Posterior vena cava (tissue), 2 donors: ENCODE measurements at regions not wholly inside any gene's neighbourhood (a gene's known extent, or its start where the extent isn't known, plus 50 kb on each side); places are given as distances from the start of the nearest gene placed in this dataset.
"Not testable (repeated sequence)": the region's sequence is repeated elsewhere in the genome, so short reads cannot be mapped to it uniquely, and the experiment has no call there.

Source experiments
- DNase-seq: peaks from one replicate; pipeline ENCODE4 v3.0.0-alpha.2; 2020; ENCODE audit warnings: low spot score
- intact Hi-C, 2 donors: fragments of 100-400 bp; cut with DNase I; formaldehyde crosslinking; loops; one replicate each; pipeline versions ENCODE4 v1.14.1 to v1.14.2; 2022 to 2023
- donor health status: DM: yes; HTN: yes; CAD: no.
- donor health status: DM: yes; HTN: yes; CAD: no.

GRCh38 chrX:65331371-65331770 lies 203.2 kb downstream of the LAS1L start:
- DNase-seq = no peak
- intact Hi-C loops = no loop called here

DNA sequence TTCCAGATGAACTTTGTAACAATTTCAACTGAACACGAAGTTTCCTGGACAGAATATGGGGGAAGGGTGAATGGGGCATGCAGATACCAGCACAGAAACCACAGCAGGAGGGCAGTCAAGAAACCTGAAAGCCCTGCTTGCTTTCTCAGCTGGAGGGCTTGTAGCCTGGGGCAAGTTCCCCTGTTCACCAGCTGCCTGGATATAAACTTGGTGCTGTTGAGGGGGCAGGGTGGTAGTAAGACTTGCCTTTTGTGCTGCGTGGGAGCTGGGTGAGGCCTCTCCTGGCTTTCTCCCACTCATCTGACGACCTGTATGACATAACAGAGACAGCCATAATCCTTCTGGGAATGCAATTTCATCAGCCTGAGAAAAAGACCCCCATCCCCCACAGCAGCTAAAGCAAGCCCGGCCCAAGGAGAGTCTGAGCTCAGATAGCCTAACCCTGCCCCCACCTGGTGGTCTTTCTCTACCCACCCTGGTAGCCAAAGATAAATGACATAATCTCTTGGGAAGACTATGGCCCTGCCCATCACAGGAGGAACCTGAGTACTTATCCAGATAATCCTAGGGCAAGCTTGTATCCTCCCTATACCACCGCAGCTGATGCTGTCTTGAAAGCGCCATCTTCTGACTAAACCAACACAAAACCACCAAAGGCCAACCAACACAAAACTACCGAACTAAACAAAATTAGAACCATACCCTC lies 234.3 kb downstream of the LAS1L start:
- intact Hi-C loops = no loop called here
- peak; percentile 22 for DNase-seq

GRCh38 chrX:65282905-65283304 lies 251.7 kb downstream of the LAS1L start:
- DNase-seq, intact Hi-C loops: not testable (repeated sequence)

GRCh38 chrX:65273152-65273551 lies 261.4 kb downstream of the LAS1L start:
- no peak for DNase-seq
- intact Hi-C loops = no loop called here

GRCh38 chrX:65266482-65266881 lies 268.1 kb downstream of the LAS1L start:
- intact Hi-C loops = no loop called here
- DNase-seq = no peak

DNA sequence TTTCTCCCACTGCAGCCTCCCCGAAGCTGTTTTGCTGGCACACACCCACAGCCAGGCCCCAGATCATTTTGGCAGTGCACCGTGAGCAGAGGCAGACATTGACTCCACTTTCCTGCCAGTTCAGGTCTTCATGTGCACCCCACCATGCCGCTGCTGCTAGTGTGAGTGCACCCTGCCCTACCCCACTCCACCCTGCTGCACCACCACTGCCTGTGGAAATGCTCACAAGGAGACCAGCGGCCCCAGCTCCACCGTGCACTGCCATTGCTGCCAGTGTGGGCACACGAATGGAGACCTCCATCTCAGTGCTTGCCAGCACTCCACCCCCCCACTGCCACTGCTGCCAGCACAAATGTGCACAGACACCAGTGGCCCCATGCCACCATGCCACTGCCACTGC lies 277.6 kb upstream of the ZC4H2 start:
- intact Hi-C loops = no loop called here
- no peak for DNase-seq

GRCh38 chrX:65241059-65241721 lies 264.9 kb upstream of the ZC4H2 start:
- intact Hi-C loops = no loop called here
- no peak for DNase-seq

- intact Hi-C loops = no loop called here
- no peak for DNase-seq
Measured at GRCh38 chrX:65203545-65203944, 227.3 kb upstream of the ZC4H2 start.

DNA sequence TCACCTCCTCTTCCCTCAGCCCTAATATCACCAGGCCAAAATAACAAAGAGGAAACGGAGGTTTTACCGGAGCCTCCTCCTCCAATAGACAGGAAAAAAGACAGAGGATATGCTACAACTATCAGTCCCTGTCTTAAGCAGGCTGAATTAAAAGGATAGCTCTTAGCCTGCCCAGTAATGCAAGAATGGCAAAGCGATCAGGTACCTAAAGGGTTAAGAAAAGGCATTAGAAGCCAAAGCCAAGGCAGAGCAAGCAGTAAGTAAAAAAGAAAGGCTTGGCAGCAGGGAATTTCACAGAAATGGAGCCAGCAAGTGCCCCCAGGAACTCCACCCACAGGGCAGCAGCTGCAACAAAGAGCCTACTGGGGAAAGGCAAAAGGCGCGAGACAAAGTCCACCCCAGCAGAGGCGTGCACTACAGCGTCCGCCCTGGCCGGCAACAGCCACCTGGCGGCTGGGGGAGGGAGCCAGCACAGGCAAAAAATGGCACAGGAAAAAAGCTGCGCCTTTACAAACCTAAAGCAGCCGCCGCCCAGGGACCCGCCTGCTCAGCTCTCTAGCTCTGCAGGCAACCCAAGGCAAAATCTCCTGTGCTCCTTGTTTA lies 220.6 kb upstream of the ZC4H2 start:
- intact Hi-C loops = no loop called here
- no peak for DNase-seq

GRCh38 chrX:65195621-65196020 lies 219.4 kb upstream of the ZC4H2 start:
- intact Hi-C loops = no loop called here
- no peak for DNase-seq

- intact Hi-C loops = no loop called here
- DNase-seq = no peak
Measured at GRCh38 chrX:65194547-65194946, 218.3 kb upstream of the ZC4H2 start.

- DNase-seq, intact Hi-C loops: not testable (repeated sequence)
Measured at GRCh38 chrX:65163325-65163724, 187.1 kb upstream of the ZC4H2 start.

GRCh38 chrX:65148232-65148631 lies 172.0 kb upstream of the ZC4H2 start:
- no peak for DNase-seq
- intact Hi-C loops = no loop called here

- intact Hi-C loops = no loop called here
- DNase-seq = no peak
Measured at GRCh38 chrX:65136424-65136823, 160.2 kb upstream of the ZC4H2 start.

DNA sequence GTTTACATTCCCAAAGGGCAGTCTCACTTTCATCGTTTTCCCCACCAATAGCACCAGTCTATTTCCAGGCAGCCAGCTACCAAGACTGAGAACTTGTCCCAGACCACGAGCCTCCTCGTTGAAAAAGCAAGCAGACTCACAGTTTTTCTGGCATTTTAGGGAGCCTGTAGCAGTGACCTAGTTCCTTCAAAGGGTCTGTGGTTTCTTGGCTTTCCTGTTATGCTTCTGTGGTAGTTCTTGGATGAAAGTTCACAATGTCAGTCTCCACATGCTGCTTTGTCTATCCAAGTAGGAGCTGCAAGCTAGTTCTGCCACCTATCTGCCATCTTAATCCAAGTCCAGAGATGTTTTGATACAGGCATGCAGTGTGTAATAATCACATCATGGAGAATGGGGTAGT lies 151.6 kb upstream of the ZC4H2 start:
- intact Hi-C loops = no loop called here
- DNase-seq = no peak

GRCh38 chrX:65098851-65099250 lies 122.6 kb upstream of the ZC4H2 start:
- intact Hi-C loops = no loop called here

DNA sequence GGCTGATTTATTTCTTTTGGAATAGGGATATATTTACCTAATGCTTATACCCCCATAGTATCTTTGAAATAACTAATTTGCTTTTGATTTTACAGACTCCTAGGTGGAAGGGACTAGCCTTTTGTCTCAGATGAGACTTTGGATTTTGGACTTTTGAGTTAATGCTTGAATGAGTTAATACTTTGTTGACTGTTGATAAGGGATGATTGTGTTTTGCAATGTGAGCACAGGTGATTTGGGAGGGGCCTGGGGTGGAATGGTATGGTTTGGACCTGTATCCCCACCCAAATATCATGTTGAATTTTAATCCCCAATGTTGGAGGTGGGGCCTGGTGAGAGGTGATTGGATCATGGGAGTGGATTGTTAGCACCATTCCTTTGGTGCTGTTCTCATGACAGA lies 117.4 kb upstream of the ZC4H2 start:
- intact Hi-C loops = no loop called here
- no peak for DNase-seq

More at GRCh38 chrX:65098851-65099250, 122.6 kb upstream of the ZC4H2 start:
- DNase-seq = no peak

DNA sequence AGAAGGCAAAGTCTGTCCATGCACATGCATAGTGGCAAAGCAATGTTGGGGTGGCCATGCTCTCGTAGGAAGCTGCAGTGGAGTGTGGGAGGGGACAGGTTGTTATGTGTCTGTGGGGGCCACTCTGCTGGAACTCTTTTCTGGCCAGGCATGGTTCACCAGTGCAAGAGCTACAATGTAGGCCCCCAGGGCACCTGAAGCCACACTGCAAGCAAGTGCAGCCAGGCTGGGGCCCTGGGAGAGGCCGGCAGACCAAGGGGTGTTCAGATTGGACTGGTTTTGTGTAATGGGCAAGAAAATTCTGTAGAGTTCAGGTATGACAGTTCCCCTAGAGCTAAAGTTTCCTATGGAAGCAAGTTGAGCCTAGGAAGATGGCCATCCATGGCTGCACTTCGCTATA lies 97.0 kb upstream of the ZC4H2 start:
- DNase-seq = peak; percentile 71
- intact Hi-C loops = no loop called here

- intact Hi-C loops = no loop called here
- DNase-seq = no peak
Measured at GRCh38 chrX:65072590-65072989, 96.3 kb upstream of the ZC4H2 start.

DNA sequence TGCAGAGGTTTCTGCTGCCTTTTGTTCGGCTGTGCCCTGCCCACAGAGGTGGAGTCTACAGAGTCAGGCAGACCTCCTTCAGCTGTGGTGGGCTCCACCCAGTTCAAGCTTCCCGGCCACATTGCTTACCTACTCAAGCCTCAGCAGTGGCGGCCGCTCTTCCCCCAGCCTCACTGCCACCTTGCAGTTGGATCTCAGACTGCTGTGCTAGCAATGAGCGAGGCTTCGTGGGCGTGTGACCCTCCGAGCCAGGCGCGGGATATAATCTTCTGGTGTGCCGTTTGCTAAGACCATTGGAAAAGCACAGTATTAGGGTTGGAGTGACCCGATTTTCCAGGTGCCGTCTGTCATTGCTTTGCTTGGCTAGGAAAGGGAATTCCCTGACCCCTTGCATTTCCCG lies 82.4 kb upstream of the ZC4H2 start:
- intact Hi-C loops = not testable (repeated sequence)
- peak; percentile 72 for DNase-seq

DNA sequence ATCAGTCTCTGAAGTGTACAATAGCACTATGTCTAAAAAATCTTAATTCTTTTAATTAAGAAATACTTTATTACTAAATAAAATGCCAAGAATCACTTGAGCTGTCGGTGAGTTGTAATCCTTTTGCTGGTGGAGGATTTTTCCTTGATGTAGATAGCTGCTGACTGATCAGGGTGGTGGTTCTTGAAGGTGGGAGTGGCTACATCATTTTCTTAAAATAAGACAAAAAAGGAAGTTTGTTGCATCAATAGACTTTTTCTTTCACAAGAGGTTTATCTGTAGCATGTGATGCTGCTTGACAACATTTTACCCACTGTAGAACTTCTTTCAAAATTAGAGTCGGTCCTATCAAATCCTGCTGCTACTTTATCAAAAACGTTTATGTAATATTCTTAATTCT lies 68.8 kb upstream of the ZC4H2 start:
- no peak for DNase-seq
- intact Hi-C loops = no loop called here
